ENCODE measurements at regions not wholly inside any gene's neighbourhood (a gene's known extent, or its start where the extent isn't known, plus 50 kb on each side); places are given as distances from the start of the nearest gene placed in this dataset.

DNA sequence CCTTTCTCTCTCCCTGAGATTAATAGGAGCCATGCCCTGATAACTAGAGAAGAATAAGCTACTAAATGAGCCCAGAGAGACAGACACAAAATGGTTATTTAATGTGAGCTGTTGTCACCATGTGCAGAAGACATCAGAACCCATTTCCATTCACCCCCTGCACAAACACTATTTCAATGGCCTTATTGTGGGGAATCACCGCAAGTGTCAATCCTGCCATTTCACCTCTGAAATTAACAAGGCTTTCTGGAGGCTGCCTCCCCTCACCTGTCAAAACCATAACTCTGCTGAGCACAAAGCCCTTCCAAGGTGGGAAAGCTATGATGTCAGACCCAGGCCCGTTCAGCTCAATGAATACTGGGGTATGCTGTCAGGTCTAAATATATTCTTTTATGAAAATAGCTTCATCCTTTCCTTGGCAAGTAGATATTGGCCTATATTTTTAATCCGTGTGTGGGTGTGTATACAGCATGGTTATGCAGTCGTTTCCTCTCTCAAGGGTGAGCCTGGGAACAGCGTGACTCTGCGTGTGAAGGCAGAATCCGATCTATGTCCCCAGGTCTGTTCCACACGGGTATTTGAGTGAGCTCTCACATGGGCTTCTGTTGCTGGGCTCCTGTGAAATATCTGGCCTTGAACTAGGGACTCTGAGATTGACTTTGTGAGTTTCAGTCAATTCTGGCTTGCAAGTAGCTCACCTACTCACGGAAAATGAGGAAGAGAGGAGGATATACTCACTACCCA, 266.3 kb downstream of the FBXW7 start:
- no peak for DNase-seq (ENCODE audit: low spot score)

DNA sequence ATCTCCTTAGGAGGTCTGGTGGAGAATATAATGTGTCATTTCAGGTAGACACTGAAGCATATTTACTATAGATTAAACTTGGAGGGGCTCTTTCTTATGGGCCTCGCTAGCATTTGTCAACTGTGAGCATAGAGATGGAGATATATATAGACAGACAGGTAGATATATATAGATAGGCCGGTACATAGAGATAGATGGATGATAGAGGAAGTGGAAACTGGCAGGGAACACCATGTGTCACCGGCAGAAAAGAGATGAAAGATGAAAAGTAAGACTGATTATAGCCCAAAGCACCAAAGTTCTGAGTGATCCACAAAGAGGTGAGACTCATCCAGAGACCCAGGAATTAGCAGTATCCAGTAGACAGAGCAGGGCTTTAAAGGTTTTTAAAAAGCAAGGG, 268.1 kb downstream of the FBXW7 start:
- DNase-seq (ENCODE audit: low spot score): no peak

DNA sequence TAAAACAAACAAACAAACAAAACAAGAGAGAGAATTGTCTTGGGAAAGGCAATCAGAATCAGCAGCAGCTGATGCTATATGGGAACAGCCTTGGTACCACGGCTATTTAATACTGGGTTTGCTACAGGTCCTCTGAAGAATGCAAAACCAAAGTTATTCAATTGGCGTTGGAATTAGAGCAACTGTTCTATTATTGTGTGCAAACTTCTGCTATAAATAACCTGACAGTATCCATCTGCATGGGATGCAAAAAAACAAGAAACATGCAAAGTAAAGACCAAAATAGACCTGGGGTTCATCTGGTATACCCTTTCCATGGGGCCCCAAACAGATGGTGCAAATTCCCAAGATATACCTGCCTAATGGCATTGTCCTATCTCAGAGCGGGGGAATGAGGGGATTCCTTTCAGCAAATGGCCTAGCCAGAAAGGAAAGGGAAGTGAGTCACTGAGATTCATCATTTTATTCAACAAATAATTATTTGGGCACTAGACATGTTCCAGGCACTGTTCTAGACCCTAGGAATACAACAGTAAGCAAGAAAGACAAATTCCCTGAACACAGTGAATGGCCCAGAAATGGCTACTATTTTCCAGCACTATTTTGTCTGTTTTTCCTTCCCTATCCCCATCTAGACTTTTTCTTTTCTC, 268.9 kb downstream of the FBXW7 start:
- DNase-seq (ENCODE audit: low spot score): no peak

DNA sequence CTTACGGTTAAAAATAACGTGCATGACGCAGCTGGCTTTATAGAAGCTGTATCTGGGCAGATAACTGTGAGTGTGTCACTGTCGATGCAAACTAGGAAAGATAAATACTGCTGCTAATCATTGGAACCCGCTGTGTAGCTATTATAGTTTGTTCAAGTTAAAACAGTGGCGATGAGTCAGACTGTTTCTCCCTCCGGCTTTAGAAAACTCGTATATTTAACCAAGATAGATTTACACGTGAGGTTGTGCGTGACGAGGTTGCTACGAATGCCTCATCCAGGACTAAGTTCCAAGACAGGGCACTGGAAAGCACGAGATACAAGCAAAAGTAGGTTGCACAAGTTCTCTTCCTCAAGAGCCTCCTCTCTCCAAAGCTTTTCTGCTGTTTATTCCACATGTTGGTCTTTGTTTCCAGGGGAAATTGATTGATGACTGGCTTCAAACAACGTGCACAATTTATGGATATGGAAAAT, 270.7 kb downstream of the FBXW7 start:
- no peak for DNase-seq (ENCODE audit: low spot score)

DNA sequence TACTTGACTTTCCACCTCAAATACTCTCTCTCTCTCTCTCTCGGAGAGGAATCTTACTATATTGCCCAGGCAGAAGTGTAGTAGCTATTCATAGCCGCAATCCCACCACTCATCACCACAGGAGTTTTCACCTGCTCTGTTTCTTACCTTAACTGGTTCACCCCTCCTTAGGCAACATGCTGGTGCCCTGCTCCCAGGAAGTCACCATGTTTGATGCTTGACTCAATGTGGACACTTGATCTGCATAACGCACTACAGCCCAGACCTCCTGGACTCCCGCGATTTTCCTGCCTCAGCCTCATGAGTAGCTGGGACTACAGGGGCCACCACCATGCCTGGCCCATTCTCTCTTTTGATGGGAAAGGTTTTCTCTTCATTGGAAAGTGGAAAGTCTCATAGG, 271.8 kb downstream of the FBXW7 start:
- DNase-seq (ENCODE audit: low spot score): no peak

DNA sequence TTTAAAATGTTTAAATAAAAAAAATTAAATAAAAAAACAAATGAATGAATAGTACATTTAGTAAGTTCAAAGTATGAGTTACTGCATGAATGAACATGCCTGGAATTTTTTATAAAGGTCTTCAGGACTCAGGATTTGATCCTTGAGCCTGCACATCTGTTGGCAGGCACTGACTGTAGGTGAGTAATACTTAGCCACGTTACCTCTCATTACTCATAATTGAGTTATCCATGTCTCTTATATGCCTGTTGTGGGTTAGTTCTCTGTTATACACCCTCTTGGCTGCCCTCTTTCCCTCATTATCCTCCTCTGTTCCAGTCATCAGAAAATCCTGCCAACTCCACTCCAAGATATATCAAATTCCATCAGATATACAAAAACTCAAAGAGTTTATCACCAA, 276.0 kb downstream of the FBXW7 start:
- DNase-seq (ENCODE audit: low spot score): no peak

DNA sequence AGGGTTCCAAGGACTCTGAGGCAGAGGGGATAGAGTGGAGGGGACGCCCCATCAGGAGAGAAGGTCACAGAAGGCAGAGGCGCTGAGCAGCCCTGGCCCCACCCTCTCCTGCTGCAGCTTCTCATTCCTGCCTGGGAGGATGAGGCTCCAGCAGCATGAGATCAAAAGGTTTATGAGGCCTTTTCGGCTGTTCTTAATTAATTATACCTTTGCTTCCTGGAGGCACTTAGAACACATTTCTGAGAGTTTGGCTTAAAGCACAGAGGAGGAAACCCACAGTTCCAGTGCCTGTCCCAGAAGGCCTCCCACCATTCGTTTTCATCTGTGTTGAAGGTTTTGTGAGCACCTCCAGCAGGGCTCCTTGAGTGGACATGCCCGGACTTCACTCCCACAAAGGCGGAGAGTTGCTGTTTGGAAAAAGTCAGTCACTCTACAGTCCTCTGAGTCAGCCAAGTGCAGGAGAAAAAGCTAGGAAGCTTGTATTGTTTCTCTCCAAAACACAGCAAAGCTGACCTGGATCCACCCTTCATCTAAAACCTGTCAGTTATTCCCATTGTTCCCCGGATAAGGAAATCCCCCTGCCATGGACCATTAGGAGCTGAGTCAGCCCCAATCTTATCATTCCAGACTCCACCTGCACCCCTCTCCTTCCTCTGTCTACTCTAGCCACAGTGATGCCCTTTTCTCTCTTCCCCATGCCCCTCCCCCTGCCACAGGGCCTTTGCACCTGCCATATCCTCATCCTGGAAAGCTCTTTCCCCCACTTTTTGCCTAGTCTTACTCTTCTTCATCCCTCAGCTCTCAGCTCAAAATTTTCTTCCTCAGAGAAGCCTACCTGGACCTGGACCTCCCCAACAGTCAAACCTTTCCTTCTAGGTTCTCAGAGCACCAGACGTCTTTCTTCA, 276.8 kb downstream of the FBXW7 start:
- DNase-seq (ENCODE audit: low spot score): no peak

DNA sequence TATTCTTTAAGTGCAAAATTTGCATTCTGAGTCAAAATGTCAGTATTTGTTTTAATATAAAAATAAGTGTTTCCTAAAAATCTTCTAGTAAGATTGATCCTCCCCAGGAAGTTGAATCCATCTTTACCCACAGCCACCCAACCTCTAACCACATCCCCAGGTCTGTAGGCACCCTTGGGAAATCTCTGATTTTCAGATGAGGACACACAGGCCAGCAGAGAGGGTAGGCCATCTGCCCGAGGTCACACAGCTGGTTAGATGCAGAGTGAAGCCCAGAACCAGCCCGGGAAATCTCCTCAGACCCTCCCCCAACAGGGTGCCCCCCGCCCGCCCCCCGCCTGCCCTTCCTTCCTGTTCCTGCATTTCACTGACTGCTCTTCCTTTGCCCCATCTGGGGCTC, 277.5 kb downstream of the FBXW7 start:
- no peak for DNase-seq (ENCODE audit: low spot score)

DNA sequence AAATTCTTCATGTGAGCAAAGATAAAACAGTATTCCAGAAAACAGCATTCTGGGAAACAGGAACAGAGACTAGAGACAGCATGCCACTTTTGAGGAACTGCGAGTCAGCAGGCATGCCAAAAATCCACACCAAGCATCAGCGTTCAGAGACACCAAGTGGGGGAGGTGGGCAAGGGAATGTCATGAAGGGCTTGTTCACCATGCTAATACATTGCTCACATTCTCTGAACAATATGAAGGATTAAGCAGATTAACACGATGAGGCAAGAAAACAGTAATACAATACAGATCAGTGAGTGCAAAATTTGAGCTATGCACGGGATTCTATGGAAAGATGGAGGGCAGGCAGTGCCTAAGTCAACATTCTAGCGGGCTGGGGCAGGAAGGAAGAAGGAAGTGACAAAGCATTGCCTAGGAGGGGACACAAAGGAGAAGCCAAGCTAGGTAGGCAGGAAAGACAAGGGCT, 278.3 kb downstream of the FBXW7 start:
- DNase-seq (ENCODE audit: low spot score): peak; percentile 41

DNA sequence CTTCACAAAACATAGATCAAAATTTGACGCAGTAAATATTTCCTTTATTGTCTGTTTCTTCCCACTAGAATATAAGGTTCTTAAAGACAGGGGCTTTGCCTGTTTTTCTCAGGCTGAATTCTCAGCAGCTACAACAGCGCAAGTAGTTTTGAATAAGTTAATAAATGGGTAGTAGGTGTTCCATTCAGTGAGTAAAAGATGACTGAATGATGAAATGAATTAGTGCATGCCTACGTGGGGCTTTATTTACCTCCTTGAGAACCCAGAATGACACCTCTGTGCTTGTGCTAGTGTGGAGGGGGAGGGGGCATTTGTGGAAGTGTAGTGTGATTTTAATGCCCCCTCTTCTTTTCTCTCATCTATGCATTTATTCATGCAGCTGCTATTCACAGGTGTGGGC, 278.9 kb downstream of the FBXW7 start:
- no peak for DNase-seq (ENCODE audit: low spot score)

DNA sequence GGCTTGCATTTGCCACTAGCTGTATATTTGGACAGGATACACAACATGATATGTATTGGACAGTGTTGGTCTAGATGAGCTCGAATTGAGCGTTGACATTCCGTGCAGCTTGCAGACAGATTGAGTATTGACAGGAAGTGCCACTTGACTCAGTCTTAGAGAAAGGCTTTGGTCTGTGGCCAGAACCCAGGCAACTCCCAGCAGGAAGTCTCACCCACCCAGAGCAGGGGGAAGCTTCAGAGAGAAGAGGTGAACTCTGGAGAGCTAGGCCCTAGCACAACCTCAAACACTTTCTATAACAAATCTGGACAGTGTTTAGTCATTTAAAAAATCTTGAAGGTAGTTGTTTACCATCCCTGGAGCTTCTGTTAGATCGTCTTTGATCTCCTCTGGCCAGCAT, 280.5 kb downstream of the FBXW7 start:
- DNase-seq (ENCODE audit: low spot score): no peak

DNA sequence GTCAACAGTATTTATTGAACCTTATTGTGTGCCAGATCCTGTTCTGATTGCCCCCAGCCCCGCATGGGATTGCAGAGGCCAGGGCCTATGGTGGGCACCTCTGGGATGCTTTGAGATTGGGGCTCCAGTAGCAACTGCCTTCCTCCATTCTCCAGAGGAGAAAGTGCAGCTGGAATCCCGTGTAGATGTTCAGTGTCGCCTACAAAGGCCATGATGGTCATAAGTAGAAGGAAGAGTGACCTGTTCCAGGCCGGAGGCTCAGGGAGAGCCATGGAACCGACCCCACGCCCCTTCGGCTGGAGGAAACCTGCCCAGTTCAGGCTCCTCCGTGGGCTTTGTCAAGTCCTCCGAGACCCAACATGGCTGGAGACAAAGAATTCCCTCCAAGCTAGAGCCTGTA, 287.5 kb downstream of the FBXW7 start:
- no peak for DNase-seq (ENCODE audit: low spot score)

DNA sequence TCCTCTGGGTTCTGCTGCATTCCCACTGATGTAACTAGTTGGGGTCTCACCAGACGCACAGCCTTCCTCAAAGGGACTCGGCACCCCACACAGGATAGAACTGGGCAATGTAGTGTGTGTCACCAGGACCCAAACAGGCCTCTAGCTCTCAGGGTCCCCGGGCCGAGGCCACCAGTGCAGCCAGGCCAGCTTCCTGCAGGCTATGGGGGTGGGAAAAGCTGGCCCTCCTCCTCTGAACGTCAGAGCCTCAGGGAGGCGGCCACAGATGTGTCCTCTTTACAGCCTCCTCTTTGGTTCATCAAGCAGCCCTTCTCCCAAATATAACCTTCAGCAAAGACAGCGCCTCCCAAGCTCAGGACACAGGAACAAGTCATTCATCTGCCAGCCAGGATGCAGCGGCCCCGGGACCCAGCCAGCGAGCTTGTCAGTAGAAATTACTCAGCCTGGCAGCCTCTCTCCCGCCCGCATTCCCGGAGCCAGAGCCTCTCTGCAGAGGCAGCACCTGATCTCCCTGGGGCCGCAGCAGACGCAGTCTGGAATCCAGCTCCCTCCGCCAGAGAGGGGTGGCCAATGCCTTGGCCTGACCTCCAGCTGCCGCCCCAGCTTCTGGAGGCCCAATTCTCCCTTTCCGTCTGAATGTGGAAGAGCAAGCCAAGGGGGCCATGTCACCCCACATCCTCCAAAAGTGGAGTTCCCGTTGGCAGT, 288.5 kb downstream of the FBXW7 start:
- no peak for DNase-seq (ENCODE audit: low spot score)

DNA sequence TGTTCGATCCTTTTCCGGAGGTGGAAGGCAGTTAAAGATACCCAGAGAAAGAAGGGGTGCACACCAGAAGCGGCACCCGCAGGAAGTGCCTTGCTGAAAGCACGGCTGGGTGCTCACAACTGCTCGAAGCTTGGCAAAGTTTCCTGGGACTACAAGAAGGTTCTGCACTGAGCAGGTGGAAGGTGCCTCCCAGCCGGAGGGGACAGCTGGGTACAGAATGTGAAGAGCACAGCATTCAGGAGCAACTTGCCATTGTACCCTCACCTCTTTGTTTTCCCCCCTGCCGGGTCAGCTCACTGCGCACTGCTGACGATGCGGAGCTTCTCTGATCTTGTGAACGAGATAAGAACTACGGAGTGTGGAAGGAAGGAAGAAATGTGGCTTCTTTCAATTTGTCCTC, 289.2 kb downstream of the FBXW7 start:
- DNase-seq (ENCODE audit: low spot score): no peak

DNA sequence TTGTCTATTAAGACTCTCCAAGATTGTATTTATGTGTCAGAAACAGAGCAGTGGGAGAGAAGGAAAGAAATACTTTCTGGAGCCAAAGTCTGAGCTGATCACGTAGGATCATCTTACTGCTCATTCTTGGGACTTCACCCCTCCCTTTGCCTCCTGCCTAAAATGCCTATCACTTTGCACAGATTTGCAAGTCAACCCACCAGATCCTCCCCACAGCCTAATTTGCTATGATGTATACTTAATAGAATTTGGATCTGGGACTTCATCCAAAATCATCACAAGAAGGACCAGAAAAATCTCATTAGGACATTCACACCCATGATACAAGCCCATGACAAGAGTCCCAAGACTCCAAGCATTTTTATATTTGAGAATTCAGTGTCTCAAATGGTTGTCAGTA, 290.2 kb downstream of the FBXW7 start:
- DNase-seq (ENCODE audit: low spot score): no peak

DNA sequence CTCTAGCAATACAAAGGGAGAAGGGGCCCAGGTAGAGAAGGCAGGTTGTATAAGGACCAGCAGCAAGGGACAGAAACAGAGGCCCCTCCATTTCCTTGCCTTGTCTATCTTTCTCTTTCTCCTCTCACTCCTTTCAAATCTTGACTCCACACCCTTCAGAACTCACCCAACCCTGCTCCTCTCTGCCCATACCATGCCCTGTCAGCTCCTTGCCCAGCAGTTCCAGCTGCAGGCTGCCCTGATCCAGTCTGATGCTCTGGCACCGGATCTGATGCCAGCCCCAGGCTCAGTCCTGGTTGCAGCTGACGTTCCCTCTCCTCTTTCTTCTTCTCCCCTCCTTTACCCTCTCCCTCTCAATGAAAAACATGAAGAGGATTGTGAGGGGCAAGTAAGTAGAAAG, 291.2 kb downstream of the FBXW7 start:
- DNase-seq (ENCODE audit: low spot score): no peak

DNA sequence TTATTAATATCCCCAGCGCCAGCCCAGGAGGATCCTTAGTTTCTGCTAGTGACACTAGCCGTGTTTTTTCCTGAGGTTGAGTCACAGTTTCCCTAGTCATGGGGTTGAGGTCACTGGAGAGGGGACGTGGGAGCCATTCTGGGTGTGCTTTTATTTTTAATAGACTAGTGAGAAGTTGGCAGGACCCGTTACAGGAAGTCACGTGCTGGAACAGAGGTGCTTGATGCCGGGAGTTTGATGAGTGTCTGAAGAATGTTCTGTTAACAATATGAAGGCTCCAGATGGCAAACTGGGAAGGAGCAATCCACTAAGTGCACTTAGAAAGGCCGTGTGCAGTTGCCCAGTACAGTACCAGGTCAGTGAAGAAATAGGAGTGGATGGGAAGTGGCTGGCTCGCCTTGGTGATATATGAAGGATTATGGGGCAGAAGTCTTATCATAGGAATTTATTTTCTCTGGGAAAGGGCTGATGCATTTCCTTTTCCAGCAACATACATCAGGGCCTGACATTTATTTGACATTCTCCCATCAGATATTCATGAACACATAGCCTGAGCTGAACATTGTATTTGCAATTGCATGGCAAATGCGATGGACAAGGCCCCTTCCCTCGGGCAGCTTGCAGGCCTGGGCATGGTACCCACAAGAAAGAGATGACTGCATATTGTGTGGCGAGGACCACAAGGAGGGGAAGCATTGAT, 291.8 kb downstream of the FBXW7 start:
- DNase-seq (ENCODE audit: low spot score): no peak

DNA sequence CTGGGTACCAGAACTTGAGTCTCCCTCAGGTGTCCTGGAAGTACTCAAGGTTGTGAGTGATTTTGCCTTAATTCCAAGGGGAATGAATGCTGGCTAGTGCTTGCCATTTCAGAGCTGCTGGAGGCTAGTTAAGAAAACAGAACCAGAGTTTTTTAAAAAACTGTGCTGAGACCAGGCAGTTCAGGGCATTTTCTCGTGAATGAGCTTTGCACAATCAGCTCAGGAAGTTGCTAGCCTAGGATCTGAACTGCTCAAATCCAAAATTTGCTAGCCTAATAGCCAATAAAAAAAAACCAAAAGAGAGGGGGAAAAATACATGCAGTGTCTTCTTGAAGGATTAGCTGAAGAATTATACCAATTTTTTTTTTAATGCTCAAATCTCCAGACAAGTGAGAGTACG, 292.7 kb downstream of the FBXW7 start:
- no peak for DNase-seq (ENCODE audit: low spot score)

DNA sequence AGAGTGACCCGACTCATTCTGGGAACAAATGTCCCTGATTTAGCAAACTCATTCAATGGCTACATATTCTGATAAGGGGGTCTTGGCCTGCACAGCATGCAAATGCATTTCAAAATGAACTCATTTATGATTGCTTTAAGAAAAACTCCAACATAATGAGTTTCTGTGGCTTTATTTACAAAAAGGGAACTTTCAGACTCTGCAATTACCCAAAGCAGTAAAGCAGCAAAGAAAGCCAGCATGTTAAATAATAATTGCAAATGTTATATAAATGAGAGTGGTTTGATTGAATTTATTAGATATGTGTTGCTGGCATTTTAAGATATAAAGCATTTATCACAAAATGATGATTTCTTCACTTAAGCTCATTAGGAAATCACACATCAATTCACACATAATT, 295.7 kb downstream of the FBXW7 start:
- DNase-seq (ENCODE audit: low spot score): no peak

DNA sequence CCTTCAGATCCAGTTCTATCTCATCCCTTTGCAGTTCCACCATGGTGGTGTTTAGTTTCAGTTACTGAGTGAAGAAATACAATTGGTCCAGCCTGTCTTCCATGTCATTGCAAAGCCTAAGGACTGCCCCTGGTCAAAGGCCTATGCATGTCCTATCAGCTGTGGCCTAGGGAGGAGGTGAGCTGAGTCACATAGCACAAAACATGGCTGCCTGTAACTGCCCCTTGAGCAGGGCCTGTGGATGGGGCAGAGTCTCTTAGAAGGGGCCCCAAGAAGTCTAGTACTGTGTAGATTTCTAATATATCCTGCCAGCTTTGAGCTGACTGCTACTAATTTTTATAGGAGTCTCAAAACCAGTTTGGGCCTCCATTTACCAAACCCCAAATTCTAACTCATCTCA, 296.7 kb downstream of the FBXW7 start:
- DNase-seq (ENCODE audit: low spot score): no peak

DNA sequence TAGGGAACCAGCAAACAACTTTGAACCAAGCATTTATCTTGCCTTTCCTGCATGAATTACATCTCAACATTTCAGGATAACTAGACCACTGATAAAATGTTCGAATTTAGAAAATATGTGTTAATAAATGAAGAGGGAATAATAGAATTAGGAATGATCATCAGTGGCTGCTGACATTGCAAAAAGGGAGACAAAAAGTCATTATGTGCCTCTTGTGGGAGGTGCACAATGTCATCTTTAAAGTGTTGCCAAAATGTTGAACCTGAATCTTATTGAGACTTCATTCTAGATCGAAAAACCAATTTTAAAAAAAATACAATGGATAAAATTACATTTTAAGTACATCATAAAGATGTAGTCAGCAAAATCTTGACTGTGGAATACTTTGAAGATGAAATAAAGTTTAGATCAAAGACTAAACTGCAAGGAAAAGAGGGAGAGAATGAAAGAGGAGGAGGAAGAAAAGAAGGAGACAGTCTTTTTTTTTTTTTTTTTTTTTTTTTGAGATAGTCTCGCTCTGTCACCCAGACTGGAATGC, 299.3 kb downstream of the FBXW7 start:
- DNase-seq (ENCODE audit: low spot score): no peak

Data from D341Med (cell line).